ENCODE measurements at regions not wholly inside any gene's neighbourhood (a gene's known extent, or its start where the extent isn't known, plus 50 kb on each side); places are given as distances from the start of the nearest gene placed in this dataset.
"Not testable (repeated sequence)": the region's sequence is repeated elsewhere in the genome, so short reads cannot be mapped to it uniquely, and the experiment has no call there.

- no peak overlapping the region for H3K4me3 ChIP-seq (replicated peaks in 1 of 3)
- DNase-seq = peak; percentile 27 to 50
- no peaks in the 10 kb centered on the region for H3K36me3 ChIP-seq
- intact Hi-C loops (cut with DNase I) = no loop called here
- no peaks in the 10 kb centered on the region for H3K27me3 ChIP-seq
- no peaks in the 10 kb centered on the region for H3K4me1 ChIP-seq
- H3K27ac ChIP-seq = no peak overlapping the region
- TF ChIP-seq CTCF (IDR thresholded peaks at IDR 0.05) = peak in 2 of 6 experiments; percentile 21 to 25
- TF ChIP-seq POLR2A (IDR thresholded peaks at IDR 0.05) = no peak
- no peaks in the 10 kb centered on the region for H3K9me3 ChIP-seq
- 56 to 65% methylated on average over 25 to 27 of the region's 28 CpGs for WGBS, 2 donors
Measured at GRCh38 chr15:77907824-77908751, 169.4 kb downstream of the TBC1D2B start.

GRCh38 chr15:77906062-77906990 lies 171.2 kb downstream of the TBC1D2B start:
- H3K4me3 ChIP-seq (replicated peaks in 1 of 3); H3K9me3 ChIP-seq; DNase-seq; H3K27ac ChIP-seq; H3K27me3 ChIP-seq; intact Hi-C loops (cut with DNase I); H3K36me3 ChIP-seq; H3K4me1 ChIP-seq: not testable (repeated sequence)
- 76 to 80% methylated on average over 14 to 17 of the region's 17 CpGs for WGBS, 2 donors

GRCh38 chr15:77905301-77905920 lies 172.1 kb downstream of the TBC1D2B start:
- H3K4me1 ChIP-seq = no peaks in the 10 kb centered on the region
- H3K27ac ChIP-seq = no peak overlapping the region
- no peaks in the 10 kb centered on the region for H3K27me3 ChIP-seq
- DNase-seq = no peak
- TF ChIP-seq POLR2A (IDR thresholded peaks at IDR 0.05) (no peak), CTCF (IDR thresholded peaks at IDR 0.05) (no peak)
- WGBS, 2 donors = 92 to 93% methylated on average over 8 to 10 of the region's 13 CpGs
- no peak overlapping the region for H3K4me3 ChIP-seq (replicated peaks in 1 of 3)
- intact Hi-C loops (cut with DNase I) = no loop called here
- H3K9me3 ChIP-seq = no peaks in the 10 kb centered on the region
- H3K36me3 ChIP-seq = no peaks in the 10 kb centered on the region

GRCh38 chr15:77904901-77905300 lies 172.6 kb downstream of the TBC1D2B start:
- intact Hi-C loops (cut with DNase I) = no loop called here
- Histone ChIP-seq H3K36me3 (no peaks in the 10 kb centered on the region), H3K27me3 (no peaks in the 10 kb centered on the region), H3K4me3 (replicated peaks in 1 of 3) (no peak overlapping the region), H3K4me1 (no peaks in the 10 kb centered on the region), H3K9me3 (no peaks in the 10 kb centered on the region), H3K27ac (no peak overlapping the region)
- TF ChIP-seq CTCF (IDR thresholded peaks at IDR 0.05) (no peak), POLR2A (IDR thresholded peaks at IDR 0.05) (no peak)
- no peak for DNase-seq
- WGBS, 2 donors = 80 to 84% methylated on average over 5 of the region's 5 CpGs

GRCh38 chr15:77904436-77904821 lies 173.1 kb downstream of the TBC1D2B start:
- intact Hi-C loops (cut with DNase I) = no loop called here
- whole genome bisulfite sequencing, 2 donors = 80% methylated on average over 2 of the region's 5 CpGs; no CpG with 5 or more reads in 1 of the 2 donors
- no peaks in the 10 kb centered on the region for H3K4me1 ChIP-seq
- no peak for DNase-seq
- H3K27me3 ChIP-seq = no peaks in the 10 kb centered on the region
- no peak for TF ChIP-seq CTCF (IDR thresholded peaks at IDR 0.05)
- TF ChIP-seq POLR2A (IDR thresholded peaks at IDR 0.05) = no peak
- H3K27ac ChIP-seq = no peak overlapping the region
- no peaks in the 10 kb centered on the region for H3K36me3 ChIP-seq
- H3K4me3 ChIP-seq (replicated peaks in 1 of 3) = no peak overlapping the region
- no peaks in the 10 kb centered on the region for H3K9me3 ChIP-seq

GRCh38 chr15:77903761-77904435 lies 173.6 kb downstream of the TBC1D2B start:
- intact Hi-C loops (cut with DNase I); H3K36me3 ChIP-seq; H3K27me3 ChIP-seq; DNase-seq; H3K9me3 ChIP-seq; H3K4me3 ChIP-seq (replicated peaks in 1 of 3); H3K27ac ChIP-seq; H3K4me1 ChIP-seq: not testable (repeated sequence)
- 83 to 91% methylated on average over 8 to 22 of the region's 30 CpGs for WGBS, 2 donors

Measured in thyroid gland (tissue), 4 donors.